Effector memory CD4-positive, alpha-beta T cell (primary cell): ENCODE measurements at regions not wholly inside any gene's neighbourhood (a gene's known extent, or its start where the extent isn't known, plus 50 kb on each side); places are given as distances from the start of the nearest gene placed in this dataset.

Experiments
- DNase-seq, 3 donors: peaks; one replicate each; pipeline ENCODE4 v3.0.0-alpha.2; 2020
- H3K27ac ChIP-seq: 2 replicates; pipeline ENCODE4 v1.7.0; 2013; ENCODE audit warnings: mild to moderate bottlenecking, low read length, moderate library complexity; ENCODE audit not compliant: insufficient read depth, poor library complexity, severe bottlenecking
- H3K27me3 ChIP-seq: replicated peaks from 2 replicates; pipeline ENCODE4 v1.7.0; 2013; ENCODE audit warnings: mild to moderate bottlenecking, low read length; ENCODE audit not compliant: insufficient read depth, control insufficient read depth, poor library complexity, severe bottlenecking
- H3K36me3 ChIP-seq: 2 replicates; pipeline ENCODE4 v1.7.0; 2013; ENCODE audit warnings: mild to moderate bottlenecking, low read length, moderate library complexity; ENCODE audit not compliant: control insufficient read depth, insufficient read depth
- H3K4me1 ChIP-seq: 2 replicates; pipeline ENCODE4 v1.7.0; 2013; ENCODE audit warnings: low read length, mild to moderate bottlenecking; ENCODE audit not compliant: control insufficient read depth, insufficient read depth, poor library complexity, severe bottlenecking
- H3K4me3 ChIP-seq: 2 replicates; pipeline ENCODE4 v1.7.0; 2013; ENCODE audit warnings: low read length, low read depth, mild to moderate bottlenecking; ENCODE audit not compliant: insufficient read depth, poor library complexity, severe bottlenecking
- H3K9me3 ChIP-seq: 2 replicates; pipeline ENCODE4 v1.7.0; 2013; ENCODE audit warnings: mild to moderate bottlenecking, low read length, moderate library complexity; ENCODE audit not compliant: control insufficient read depth

DNA sequence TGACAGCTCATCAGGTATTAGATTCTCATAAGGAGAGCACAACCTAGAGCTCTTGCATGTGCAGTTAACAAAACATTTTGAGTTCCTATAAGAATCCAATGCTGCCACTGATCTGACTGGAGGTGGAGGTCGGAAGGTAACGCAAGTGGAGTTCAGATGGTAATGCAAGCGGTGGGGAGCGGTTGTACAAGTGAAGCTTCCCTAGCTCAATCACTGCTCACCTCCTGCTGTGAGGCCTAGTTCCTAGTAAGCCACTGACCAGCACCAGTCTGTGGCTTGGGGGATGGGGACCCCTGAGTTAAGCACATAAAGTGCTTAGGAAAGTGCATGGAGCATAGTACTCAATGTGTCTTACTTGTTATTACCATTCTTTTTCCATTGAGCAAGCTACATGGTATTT lies 983.2 kb upstream of the IGFBP7 start:
- H3K27me3 ChIP-seq: no peaks in the 10 kb centered on the region
- no peaks in the 10 kb centered on the region for H3K36me3 ChIP-seq
- H3K4me1 ChIP-seq: no peaks in the 10 kb centered on the region
- H3K27ac ChIP-seq: no peak overlapping the region
- no peak overlapping the region for H3K4me3 ChIP-seq
- H3K9me3 ChIP-seq: no peaks in the 10 kb centered on the region
- DNase-seq: no peak

DNA sequence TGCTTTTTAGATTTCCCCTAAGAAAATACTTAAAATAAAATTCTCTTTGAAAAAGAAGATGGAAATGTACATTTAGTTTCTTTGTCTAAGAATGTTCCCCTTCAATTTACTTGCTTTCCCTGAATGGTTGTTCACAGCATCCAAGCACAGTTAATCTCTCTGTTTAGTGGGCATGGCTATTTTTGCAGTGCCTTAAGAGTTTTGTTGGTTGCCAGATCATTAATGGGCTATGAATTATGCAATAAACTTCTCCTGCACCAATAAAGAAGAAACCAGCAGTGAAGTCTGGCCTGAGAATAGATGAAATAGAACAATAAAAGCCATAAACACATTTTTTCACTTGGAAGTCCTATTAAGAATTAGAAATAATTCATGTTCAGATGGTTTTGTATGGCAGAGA lies 980.4 kb upstream of the IGFBP7 start:
- no peaks in the 10 kb centered on the region for H3K27me3 ChIP-seq
- DNase-seq: no peak
- H3K9me3 ChIP-seq: no peaks in the 10 kb centered on the region
- no peak overlapping the region for H3K4me3 ChIP-seq
- H3K36me3 ChIP-seq: no peaks in the 10 kb centered on the region
- no peaks in the 10 kb centered on the region for H3K4me1 ChIP-seq
- H3K27ac ChIP-seq: no peak overlapping the region

DNA sequence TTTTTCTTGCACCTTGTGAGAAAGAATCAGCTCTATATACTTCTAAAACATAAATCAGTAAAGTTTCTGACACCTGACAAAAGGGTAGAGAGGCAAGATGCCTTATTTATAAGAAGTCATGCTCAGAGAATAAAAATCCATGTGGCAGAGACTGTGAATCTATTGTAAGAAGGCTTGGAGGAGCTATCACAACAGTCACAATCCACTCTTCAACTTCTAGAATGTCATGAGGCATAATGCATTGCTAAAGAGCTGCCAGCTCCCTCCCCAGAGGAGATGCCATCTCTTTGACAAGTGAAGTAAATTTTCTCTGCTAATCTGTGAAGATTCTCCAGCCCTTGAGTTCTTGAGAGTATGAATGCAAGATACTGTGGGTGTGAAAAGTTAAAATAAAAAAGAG lies 971.2 kb upstream of the IGFBP7 start:
- H3K9me3 ChIP-seq: no peaks in the 10 kb centered on the region
- H3K36me3 ChIP-seq: no peaks in the 10 kb centered on the region
- no peaks in the 10 kb centered on the region for H3K27me3 ChIP-seq
- no peak overlapping the region for H3K4me3 ChIP-seq
- DNase-seq: no peak
- no peaks in the 10 kb centered on the region for H3K4me1 ChIP-seq
- no peak overlapping the region for H3K27ac ChIP-seq

GRCh38 chr4:58075724-58076123 lies 965.5 kb upstream of the IGFBP7 start:
- Histone ChIP-seq H3K27me3 (no peaks in the 10 kb centered on the region), H3K36me3 (no peaks in the 10 kb centered on the region), H3K9me3 (no peaks in the 10 kb centered on the region), H3K4me1 (no peaks in the 10 kb centered on the region), H3K27ac (no peak overlapping the region), H3K4me3 (no peak overlapping the region)
- no peak for DNase-seq

- Histone ChIP-seq H3K27me3 (no peaks in the 10 kb centered on the region), H3K4me1 (no peaks in the 10 kb centered on the region), H3K4me3 (no peak overlapping the region), H3K9me3 (no peaks in the 10 kb centered on the region), H3K36me3 (no peaks in the 10 kb centered on the region), H3K27ac (no peak overlapping the region)
- no peak for DNase-seq
Observed at GRCh38 chr4:58074382-58074781, 964.2 kb upstream of the IGFBP7 start.

GRCh38 chr4:58070726-58071125 lies 960.5 kb upstream of the IGFBP7 start:
- Histone ChIP-seq H3K27ac (no peak overlapping the region), H3K27me3 (no peaks in the 10 kb centered on the region), H3K9me3 (no peaks in the 10 kb centered on the region), H3K4me1 (no peaks in the 10 kb centered on the region), H3K36me3 (no peaks in the 10 kb centered on the region), H3K4me3 (no peak overlapping the region)
- DNase-seq: no peak

GRCh38 chr4:58064653-58065052 lies 954.5 kb upstream of the IGFBP7 start:
- DNase-seq: no peak

GRCh38 chr4:58063404-58064160 lies 953.4 kb upstream of the IGFBP7 start:
- no peaks in the 10 kb centered on the region for H3K36me3 ChIP-seq
- no peak overlapping the region for H3K27ac ChIP-seq
- DNase-seq: no peak
- H3K4me1 ChIP-seq: no peaks in the 10 kb centered on the region
- H3K27me3 ChIP-seq: no peaks in the 10 kb centered on the region
- no peak overlapping the region for H3K4me3 ChIP-seq
- H3K9me3 ChIP-seq: no peaks in the 10 kb centered on the region

More at GRCh38 chr4:58064653-58065052, 954.5 kb upstream of the IGFBP7 start:
- no peaks in the 10 kb centered on the region for H3K4me1 ChIP-seq
- no peak overlapping the region for H3K27ac ChIP-seq
- H3K36me3 ChIP-seq: no peaks in the 10 kb centered on the region
- H3K27me3 ChIP-seq: no peaks in the 10 kb centered on the region
- no peak overlapping the region for H3K4me3 ChIP-seq
- H3K9me3 ChIP-seq: no peaks in the 10 kb centered on the region

DNA sequence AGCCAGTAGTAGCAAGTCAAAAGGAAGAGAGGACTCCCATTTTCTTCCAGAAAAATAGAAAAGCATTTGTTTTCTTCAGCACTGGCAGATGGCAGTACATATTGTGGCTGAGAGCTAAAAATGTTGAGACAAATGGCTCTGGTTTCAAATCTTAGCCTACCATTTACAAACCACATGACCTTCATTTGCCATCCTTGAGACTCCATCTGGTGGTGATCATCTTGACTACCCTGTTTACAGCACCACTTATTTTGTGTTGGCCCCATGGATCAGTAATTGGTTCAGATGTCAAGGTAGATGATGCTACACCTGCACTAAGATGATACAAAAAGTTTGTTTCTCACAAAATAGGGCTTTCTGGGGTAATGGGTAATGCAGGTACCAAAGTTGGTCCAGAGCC lies 951.8 kb upstream of the IGFBP7 start:
- H3K4me1 ChIP-seq: no peaks in the 10 kb centered on the region
- H3K36me3 ChIP-seq: no peaks in the 10 kb centered on the region
- no peak overlapping the region for H3K4me3 ChIP-seq
- H3K27ac ChIP-seq: no peak overlapping the region
- no peaks in the 10 kb centered on the region for H3K27me3 ChIP-seq
- H3K9me3 ChIP-seq: no peaks in the 10 kb centered on the region
- DNase-seq: no peak

DNA sequence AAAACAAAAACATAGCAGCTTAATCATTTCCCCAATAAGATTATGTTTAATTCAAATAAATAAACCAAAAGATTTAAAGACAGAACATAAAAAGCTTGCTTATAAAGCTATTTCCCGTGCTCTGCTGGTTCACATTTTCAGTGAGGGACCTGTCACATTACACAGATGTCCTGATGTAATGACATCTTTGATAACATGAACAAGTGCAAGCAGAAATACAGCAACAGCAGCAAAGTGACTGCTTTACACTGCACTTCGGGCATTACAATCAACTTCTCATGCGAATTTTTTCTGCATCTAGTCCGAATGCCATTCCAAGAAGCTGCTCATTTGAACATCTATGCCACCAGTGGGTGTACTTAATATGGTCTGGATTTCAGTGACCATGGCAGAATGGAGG lies 940.3 kb upstream of the IGFBP7 start:
- no peak overlapping the region for H3K4me3 ChIP-seq
- no peaks in the 10 kb centered on the region for H3K4me1 ChIP-seq
- DNase-seq: no peak
- no peaks in the 10 kb centered on the region for H3K27me3 ChIP-seq
- H3K36me3 ChIP-seq: no peaks in the 10 kb centered on the region
- H3K9me3 ChIP-seq: no peaks in the 10 kb centered on the region
- H3K27ac ChIP-seq: no peak overlapping the region
